Fibroblast of pulmonary artery (primary cell): ENCODE measurements at regions not wholly inside any gene's neighbourhood (a gene's known extent, or its start where the extent isn't known, plus 50 kb on each side); places are given as distances from the start of the nearest gene placed in this dataset.
"Not testable (repeated sequence)": the region's sequence is repeated elsewhere in the genome, so short reads cannot be mapped to it uniquely, and the experiment has no call there.

Source experiments
- DNase-seq: peaks from one replicate; pipeline ENCODE4 v3.0.0-alpha.2; 2010; ENCODE audit warnings: low read depth
- H3K4me3 ChIP-seq: replicated peaks from 2 replicates; pipeline ENCODE4 v1.5.1; 2011; ENCODE audit warnings: low read depth, mild to moderate bottlenecking, control low read depth, low read length, moderate library complexity
- TF ChIP-seq, protein P1 (sequence below): IDR thresholded peaks from 2 replicates; pipeline ENCODE4 v1.5.1; 2011; ENCODE audit warnings: mild to moderate bottlenecking, control low read depth, low read length, inconsistent platforms; ENCODE audit errors: missing control alignments

DNA sequence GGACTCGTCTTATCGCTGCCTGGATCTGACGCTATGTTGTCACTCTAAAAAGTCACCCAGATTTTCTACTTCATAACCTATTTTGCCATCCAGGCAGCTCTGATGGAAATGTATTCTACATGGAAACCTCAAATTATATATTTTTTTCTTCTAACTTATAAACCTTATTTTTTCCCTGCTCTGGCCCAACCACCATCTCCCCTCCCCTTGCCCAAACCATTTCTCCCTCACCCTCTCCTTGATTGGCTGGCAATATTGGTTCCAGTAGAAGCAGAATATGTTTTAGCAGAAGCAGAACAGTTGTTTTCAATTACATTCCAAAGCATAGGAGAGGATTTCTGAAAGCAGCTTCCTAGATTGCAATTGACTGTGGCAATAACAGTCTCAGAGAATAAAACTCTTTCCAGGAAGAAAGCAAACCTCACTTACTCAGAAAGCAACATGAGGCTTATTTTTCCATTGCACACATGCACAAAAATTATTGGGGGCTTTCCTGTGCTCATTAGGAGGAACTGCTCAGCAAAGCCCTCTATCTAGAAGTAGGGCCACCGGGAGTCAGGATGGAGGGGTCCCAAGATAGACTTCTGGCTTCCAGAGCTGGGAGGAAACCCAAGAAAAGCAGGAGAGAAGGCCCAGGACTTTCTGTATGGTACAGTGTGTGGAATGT lies 191.8 kb downstream of the ESM1 start:
- DNase-seq, result peak; percentile 6
- TF ChIP-seq, protein P1, sequence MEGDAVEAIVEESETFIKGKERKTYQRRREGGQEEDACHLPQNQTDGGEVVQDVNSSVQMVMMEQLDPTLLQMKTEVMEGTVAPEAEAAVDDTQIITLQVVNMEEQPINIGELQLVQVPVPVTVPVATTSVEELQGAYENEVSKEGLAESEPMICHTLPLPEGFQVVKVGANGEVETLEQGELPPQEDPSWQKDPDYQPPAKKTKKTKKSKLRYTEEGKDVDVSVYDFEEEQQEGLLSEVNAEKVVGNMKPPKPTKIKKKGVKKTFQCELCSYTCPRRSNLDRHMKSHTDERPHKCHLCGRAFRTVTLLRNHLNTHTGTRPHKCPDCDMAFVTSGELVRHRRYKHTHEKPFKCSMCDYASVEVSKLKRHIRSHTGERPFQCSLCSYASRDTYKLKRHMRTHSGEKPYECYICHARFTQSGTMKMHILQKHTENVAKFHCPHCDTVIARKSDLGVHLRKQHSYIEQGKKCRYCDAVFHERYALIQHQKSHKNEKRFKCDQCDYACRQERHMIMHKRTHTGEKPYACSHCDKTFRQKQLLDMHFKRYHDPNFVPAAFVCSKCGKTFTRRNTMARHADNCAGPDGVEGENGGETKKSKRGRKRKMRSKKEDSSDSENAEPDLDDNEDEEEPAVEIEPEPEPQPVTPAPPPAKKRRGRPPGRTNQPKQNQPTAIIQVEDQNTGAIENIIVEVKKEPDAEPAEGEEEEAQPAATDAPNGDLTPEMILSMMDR, result no peak
- H3K4me3 ChIP-seq, result no peak overlapping the region

GRCh38 chr5:54792611-54793404 lies 192.6 kb downstream of the ESM1 start:
- no peak overlapping the region for H3K4me3 ChIP-seq
- TF ChIP-seq, protein P1, result no peak
- peak; percentile 41 for DNase-seq

DNA sequence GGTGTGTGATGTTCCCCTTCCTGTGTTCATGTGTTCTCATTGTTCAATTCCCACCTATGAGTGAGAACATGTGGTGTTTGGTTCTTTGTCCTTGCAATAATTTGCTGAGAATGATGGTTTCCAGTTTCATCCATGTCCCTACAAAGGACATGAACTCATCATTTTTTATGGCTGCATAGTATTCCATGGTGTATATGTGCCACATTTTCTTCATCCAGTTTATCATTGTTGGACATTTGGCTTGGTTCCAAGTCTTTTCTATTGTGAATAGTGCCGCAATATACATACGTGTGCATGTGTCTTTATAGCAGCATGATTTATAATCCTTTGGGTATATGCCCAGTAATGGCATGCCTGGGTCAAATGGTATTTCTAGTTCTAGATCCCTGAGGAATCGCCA lies 197.5 kb downstream of the ESM1 start:
- DNase-seq, H3K4me3 ChIP-seq: not testable (repeated sequence)

DNA sequence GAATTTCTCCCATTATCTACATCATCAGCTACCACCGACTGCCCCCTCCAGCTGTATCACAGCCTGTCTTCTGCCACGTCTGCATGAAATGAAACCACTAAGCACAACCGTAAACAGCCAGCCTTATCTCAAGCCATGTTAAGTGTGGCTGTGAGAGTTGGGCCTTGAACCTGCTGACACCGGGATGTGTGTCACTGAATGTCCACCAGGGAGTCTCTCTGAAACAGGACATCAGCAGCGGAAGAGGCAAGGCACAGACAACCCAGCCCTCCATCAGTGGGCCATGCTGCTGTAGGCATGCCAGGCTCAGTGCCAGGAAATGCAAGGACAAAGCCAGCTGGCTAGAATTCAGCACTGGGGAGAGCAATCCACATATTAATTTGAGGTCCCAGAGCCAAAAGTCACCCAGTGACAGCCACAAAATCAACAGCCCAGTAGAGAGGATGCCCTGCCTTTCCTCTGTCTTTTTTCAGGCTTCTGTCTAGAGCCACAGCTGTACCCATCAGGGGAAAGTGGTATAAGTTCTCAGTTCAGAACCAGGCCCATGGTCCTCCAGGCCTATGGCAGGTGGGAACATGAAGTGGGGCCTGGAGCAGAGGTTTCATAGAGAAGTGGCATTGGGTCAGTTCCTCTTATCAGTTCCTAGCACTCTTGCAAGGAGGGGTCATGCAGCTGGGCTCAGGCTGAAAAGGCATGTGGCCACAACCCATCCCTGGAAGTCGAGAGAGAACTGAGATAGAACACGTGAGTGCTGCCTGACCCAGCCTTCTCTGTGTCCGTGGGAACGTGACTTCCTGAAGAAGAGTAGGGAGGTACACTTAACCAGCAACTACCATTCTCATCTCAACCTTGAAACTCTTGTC lies 199.4 kb downstream of the ESM1 start:
- DNase-seq, result peak; percentile 36
- no peak overlapping the region for H3K4me3 ChIP-seq
- TF ChIP-seq, protein P1, result no peak

DNA sequence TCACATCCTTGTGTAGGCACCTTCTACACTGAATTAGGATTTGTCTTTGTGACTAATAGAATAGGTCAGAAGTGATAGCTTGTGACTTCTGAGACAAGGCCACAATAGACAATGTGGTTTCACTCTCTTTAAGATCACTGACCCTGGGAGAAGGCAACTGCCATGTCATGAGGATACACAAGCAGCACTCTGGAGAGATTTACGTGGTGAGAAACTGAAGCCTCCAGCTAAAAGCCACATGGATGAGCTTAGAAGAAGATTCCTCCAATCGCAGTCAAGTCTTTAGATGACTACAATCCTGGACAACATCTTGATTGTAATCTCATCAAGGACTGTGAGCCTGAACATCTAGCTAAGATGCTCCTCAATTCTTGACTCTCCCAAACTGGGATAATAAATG lies 206.6 kb downstream of the ESM1 start:
- no peak overlapping the region for H3K4me3 ChIP-seq
- DNase-seq, result no peak
- TF ChIP-seq, protein P1, result no peak

DNA sequence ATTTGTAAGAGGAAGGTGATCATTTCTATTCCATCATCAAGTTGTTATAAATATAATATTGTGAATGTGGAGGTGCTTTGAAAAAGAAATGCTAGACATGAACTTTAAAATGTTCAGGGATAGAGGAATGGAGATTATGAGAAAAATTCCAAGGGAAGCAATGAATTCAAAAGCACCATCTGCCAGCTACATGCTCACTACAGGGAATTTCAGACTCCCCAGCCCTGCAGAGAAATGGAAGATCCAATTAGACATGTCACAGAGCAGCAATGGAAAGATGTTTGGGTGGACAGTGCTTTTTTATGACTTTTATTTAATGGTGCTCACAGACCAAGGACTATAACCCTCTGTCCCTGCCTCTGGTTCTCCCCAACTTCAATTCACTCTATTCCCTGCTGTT lies 209.7 kb downstream of the ESM1 start:
- no peak for DNase-seq
- TF ChIP-seq, protein P1, result no peak
- H3K4me3 ChIP-seq, result no peak overlapping the region
